Spleen (tissue), 7 donors: ENCODE measurements at regions not wholly inside any gene's neighbourhood (a gene's known extent, or its start where the extent isn't known, plus 50 kb on each side); places are given as distances from the start of the nearest gene placed in this dataset.

Source experiments
- CTCF ChIP-seq, 11 experiments: fragments of 200-600 bp in 7 of 11; fragments of 450-650 bp in 4 of 11; sonication (generic) in 4 of 11; IDR thresholded peaks in 8 of 11; conservative IDR thresholded peaks in 3 of 11; 1 replicate in 7 of 11; 2 replicates in 4 of 11; pipeline versions ENCODE4 v1.4.0 to v1.8.0; 2016 to 2021; ENCODE audit warnings: antibody characterized with exemption in 11 of 11, inconsistent platforms in 4 of 11, mild to moderate bottlenecking in 1 of 11
- POLR2A ChIP-seq, 3 donors: fragments of 450-650 bp; IDR thresholded peaks; one replicate each; pipeline ENCODE4 v1.5.1; 2017; ENCODE audit warnings: antibody characterized with exemption in 3 of 3, mild to moderate bottlenecking in 1 of 3
- POLR2AphosphoS5 ChIP-seq, 3 donors: sonication (generic); formaldehyde crosslinking; IDR thresholded peaks; one replicate each; pipeline ENCODE4 v1.5.1; 2017; ENCODE audit warnings: antibody characterized with exemption in 3 of 3
- donor health status: DM: no; HTN: no; CAD: no; lungs with moderate emphysema.
- donor health status: DM: no; HTN: no; CAD: no.
- donor health status: DM: no; HTN: no; CAD: no.

- no peak for TF ChIP-seq POLR2A (IDR thresholded peaks at IDR 0.05)
- TF ChIP-seq CTCF (IDR thresholded peaks at IDR 0.05 in 8 of 11, conservative IDR thresholded peaks at IDR 0.05 in 3 of 11) = no peak
- TF ChIP-seq POLR2AphosphoS5 (IDR thresholded peaks at IDR 0.05) = no peak
Observed at GRCh38 chr7:13822678-13823077, 166.8 kb downstream of the ETV1 start.
